ENCODE measurements at regions not wholly inside any gene's neighbourhood (a gene's known extent, or its start where the extent isn't known, plus 50 kb on each side); places are given as distances from the start of the nearest gene placed in this dataset.

DNA sequence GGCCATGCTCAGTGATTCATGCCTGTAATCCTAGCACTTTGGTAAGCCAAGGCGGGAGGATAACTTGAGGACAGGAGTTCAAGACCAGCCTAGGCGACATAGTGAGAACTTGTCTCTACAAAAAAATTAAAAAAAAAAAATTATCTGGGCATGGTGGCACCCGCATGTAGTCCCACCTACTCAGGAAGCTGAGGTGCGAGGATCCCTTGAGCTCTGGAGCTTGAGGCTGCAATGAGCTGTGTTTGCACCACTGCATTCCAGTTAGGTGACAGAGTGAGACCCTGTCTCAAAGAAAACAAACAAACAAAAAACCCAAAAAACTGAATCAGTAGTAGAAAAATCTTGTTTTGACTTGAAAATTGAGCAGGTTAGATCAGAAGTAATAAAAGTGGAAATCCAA lies 67.1 kb upstream of the IPO9 start:
- Histone ChIP-seq H2AFZ (no peak overlapping the region), H3K9ac (no peak overlapping the region), H3K27me3 (ENCODE audit: control insufficient read depth, insufficient read depth, low read length) (no peaks in the 10 kb centered on the region), H3K79me2 (no peaks in the 10 kb centered on the region), H3K27ac (no peak overlapping the region), H3K9me3 (ENCODE audit: control insufficient read depth, low read length) (no peaks in the 10 kb centered on the region), H3K4me2 (ENCODE audit: low read length) (no peak overlapping the region), H3K36me3 (ENCODE audit: control insufficient read depth, insufficient read depth, low read length) (no peaks in the 10 kb centered on the region), H3K4me1 (peaks cover 5% of the 10 kb centered on the region), H3K4me3 (ENCODE audit: low read depth, low read length) (no peak overlapping the region)
- TF ChIP-seq, protein P1, sequence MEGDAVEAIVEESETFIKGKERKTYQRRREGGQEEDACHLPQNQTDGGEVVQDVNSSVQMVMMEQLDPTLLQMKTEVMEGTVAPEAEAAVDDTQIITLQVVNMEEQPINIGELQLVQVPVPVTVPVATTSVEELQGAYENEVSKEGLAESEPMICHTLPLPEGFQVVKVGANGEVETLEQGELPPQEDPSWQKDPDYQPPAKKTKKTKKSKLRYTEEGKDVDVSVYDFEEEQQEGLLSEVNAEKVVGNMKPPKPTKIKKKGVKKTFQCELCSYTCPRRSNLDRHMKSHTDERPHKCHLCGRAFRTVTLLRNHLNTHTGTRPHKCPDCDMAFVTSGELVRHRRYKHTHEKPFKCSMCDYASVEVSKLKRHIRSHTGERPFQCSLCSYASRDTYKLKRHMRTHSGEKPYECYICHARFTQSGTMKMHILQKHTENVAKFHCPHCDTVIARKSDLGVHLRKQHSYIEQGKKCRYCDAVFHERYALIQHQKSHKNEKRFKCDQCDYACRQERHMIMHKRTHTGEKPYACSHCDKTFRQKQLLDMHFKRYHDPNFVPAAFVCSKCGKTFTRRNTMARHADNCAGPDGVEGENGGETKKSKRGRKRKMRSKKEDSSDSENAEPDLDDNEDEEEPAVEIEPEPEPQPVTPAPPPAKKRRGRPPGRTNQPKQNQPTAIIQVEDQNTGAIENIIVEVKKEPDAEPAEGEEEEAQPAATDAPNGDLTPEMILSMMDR (IDR thresholded peaks at IDR 0.05): no peak

DNA sequence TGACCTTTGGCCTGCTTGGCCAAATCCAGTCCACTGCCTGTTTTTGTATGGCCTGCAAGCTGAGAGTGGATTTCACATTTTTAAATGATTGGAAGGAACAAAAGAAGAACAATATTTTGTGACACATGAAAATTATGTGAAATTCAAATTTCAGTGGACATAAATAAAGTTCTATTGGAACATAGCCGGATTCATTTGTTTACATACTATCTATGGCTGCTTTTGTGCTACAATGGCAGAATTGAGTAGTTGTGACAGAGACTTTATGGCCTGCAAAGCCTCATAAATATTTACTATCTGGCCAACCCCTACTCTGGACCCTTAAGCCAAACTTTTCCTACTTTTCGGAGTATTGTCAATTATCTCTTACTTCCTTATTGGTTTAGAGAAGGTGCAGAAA lies 66.6 kb upstream of the IPO9 start:
- no peak overlapping the region for H3K27ac ChIP-seq
- H3K9ac ChIP-seq: no peak overlapping the region
- H3K9me3 ChIP-seq (ENCODE audit: control insufficient read depth, low read length): no peaks in the 10 kb centered on the region
- H2AFZ ChIP-seq: no peak overlapping the region
- H3K79me2 ChIP-seq: no peaks in the 10 kb centered on the region
- H3K4me1 ChIP-seq: peaks cover 5% of the 10 kb centered on the region
- no peak overlapping the region for H3K4me2 ChIP-seq (ENCODE audit: low read length)
- no peaks in the 10 kb centered on the region for H3K27me3 ChIP-seq (ENCODE audit: control insufficient read depth, insufficient read depth, low read length)
- H3K36me3 ChIP-seq (ENCODE audit: control insufficient read depth, insufficient read depth, low read length): no peaks in the 10 kb centered on the region
- TF ChIP-seq, protein P1 (IDR thresholded peaks at IDR 0.05): no peak
- H3K4me3 ChIP-seq (ENCODE audit: low read depth, low read length): no peak overlapping the region

DNA sequence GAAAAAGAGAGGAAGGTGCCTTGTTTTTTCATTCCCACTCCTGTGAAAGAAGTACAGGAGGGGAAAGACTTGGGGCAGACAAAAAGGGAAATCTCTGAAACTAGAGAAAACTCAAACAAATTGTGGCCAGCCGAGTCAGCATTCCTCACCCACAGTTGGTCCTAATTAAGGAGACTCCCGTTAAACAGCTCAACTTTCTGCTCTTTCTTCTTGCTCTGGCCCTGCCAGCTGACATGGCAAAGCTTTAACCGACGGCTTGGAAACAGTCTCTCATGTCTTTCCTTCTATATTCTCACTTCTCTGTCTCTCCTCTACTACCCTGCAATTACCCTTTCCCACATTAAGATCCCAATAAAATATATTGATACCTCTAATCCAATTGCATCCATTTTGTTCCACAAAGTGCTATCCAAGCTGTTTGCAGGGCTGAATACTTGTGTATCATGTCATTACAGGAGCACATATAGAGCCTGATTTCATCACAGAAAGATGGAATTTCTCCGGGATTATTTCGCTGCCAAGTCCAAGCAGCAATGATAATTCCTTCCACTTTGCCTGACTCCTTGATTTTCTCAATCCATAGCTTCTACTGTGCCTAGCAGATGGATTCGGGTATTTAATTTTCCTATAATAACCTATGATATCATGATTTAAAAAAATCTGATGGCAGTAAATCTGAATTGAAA lies 65.4 kb upstream of the IPO9 start:
- Histone ChIP-seq H2AFZ (no peak overlapping the region), H3K36me3 (ENCODE audit: control insufficient read depth, insufficient read depth, low read length) (no peaks in the 10 kb centered on the region), H3K9ac (no peak overlapping the region), H3K27me3 (ENCODE audit: control insufficient read depth, insufficient read depth, low read length) (no peaks in the 10 kb centered on the region), H3K4me2 (ENCODE audit: low read length) (no peak overlapping the region), H3K9me3 (ENCODE audit: control insufficient read depth, low read length) (no peaks in the 10 kb centered on the region), H3K79me2 (no peaks in the 10 kb centered on the region), H3K4me1 (peaks cover 5% of the 10 kb centered on the region), H3K4me3 (ENCODE audit: low read depth, low read length) (no peak overlapping the region), H3K27ac (no peak overlapping the region)
- TF ChIP-seq, protein P1 (IDR thresholded peaks at IDR 0.05): no peak

GRCh38 chr1:201764166-201764565 lies 64.8 kb upstream of the IPO9 start:
- Histone ChIP-seq H3K4me1 (peaks cover 3% of the 10 kb centered on the region), H3K27ac (no peak overlapping the region)

More at GRCh38 chr1:201764166-201764565, 64.8 kb upstream of the IPO9 start:
- Histone ChIP-seq H3K9me3 (ENCODE audit: control insufficient read depth, low read length) (no peaks in the 10 kb centered on the region), H3K9ac (no peak overlapping the region), H2AFZ (no peak overlapping the region), H3K4me2 (ENCODE audit: low read length) (no peak overlapping the region), H3K27me3 (ENCODE audit: control insufficient read depth, insufficient read depth, low read length) (no peaks in the 10 kb centered on the region), H3K36me3 (ENCODE audit: control insufficient read depth, insufficient read depth, low read length) (no peaks in the 10 kb centered on the region), H3K79me2 (no peaks in the 10 kb centered on the region), H3K4me3 (ENCODE audit: low read depth, low read length) (no peak overlapping the region)
- TF ChIP-seq, protein P1 (IDR thresholded peaks at IDR 0.05): no peak
